NT2/D1 (cell line): ENCODE measurements at regions not wholly inside any gene's neighbourhood (a gene's known extent, or its start where the extent isn't known, plus 50 kb on each side); places are given as distances from the start of the nearest gene placed in this dataset.

Source experiments
- SUZ12 ChIP-seq: IDR thresholded peaks from 2 replicates; pipeline ENCODE4 v1.6.1; 2011; ENCODE audit not compliant: insufficient read length, insufficient read depth; ENCODE audit errors: extremely low read depth
- YY1 ChIP-seq: IDR thresholded peaks from 2 replicates; pipeline ENCODE4 v1.6.1; 2011; ENCODE audit not compliant: insufficient read length, insufficient read depth
- ZNF274 ChIP-seq: IDR thresholded peaks from 2 replicates; pipeline ENCODE4 v1.6.1; 2011; ENCODE audit warnings: mild to moderate bottlenecking, low read depth, low read length

DNA sequence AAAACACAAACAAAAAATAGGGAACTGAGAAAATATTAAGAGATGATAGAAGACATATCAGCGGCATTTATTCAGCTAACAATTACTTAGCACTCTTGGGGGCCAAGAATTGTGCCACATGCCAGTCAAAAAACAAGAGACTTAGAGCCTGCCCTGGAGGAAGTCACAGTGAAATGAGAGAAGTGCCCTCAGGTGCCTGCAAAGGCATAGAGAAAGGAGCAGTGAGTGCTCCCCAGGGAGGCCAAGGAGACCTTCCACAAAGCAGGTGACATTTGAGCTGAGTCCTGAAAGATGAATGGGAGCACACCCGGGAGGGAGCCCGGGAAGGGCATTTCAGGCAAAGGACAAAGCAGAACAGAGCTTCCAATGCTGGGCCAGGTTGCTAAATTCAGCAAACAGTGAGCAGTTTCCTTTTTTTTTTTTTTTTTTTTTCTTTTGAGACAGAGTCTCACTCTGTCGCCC, 184.7 kb upstream of the JARID2 start:
- TF ChIP-seq SUZ12 (no peak), ZNF274 (no peak), YY1 (no peak)
